Neuronal stem cell (in vitro differentiated cells): ENCODE measurements at regions not wholly inside any gene's neighbourhood (a gene's known extent, or its start where the extent isn't known, plus 50 kb on each side); places are given as distances from the start of the nearest gene placed in this dataset.

Experiments used
- DNase-seq: peaks from one replicate; pipeline ENCODE4 v3.0.0-alpha.2; 2013; ENCODE audit warnings: low spot score
- H2AFZ ChIP-seq: one replicate; pipeline ENCODE4 v1.6.1; 2013; ENCODE audit warnings: mild to moderate bottlenecking, low read length, inconsistent platforms
- H2AK5ac ChIP-seq: 2 replicates; pipeline ENCODE4 v1.6.1; 2013; ENCODE audit warnings: low read depth, mild to moderate bottlenecking, inconsistent platforms, low read length, moderate library complexity, mixed read lengths
- H2BK120ac ChIP-seq: 2 replicates; pipeline ENCODE4 v1.6.1; 2013; ENCODE audit warnings: low read depth, mild to moderate bottlenecking, inconsistent platforms, low read length, moderate library complexity, mixed read lengths
- H2BK12ac ChIP-seq: one replicate; pipeline ENCODE4 v1.6.1; 2013; ENCODE audit warnings: low read length, inconsistent platforms
- H2BK15ac ChIP-seq: 2 replicates; pipeline ENCODE4 v1.6.1; 2013; ENCODE audit warnings: mild to moderate bottlenecking, low read length, inconsistent platforms, mixed read lengths
- H2BK5ac ChIP-seq: one replicate; pipeline ENCODE4 v1.6.1; 2013; ENCODE audit warnings: inconsistent platforms, mild to moderate bottlenecking, low read length, moderate library complexity
- H3K14ac ChIP-seq: one replicate; pipeline ENCODE4 v1.6.1; 2013; ENCODE audit warnings: low read length, inconsistent platforms
- H3K18ac ChIP-seq: 2 replicates; pipeline ENCODE4 v1.6.1; 2013; ENCODE audit warnings: low read length, inconsistent platforms
- H3K23ac ChIP-seq: 2 replicates; pipeline ENCODE4 v1.6.1; 2013; ENCODE audit warnings: low read depth, mild to moderate bottlenecking, mixed read lengths, low read length, inconsistent platforms; ENCODE audit not compliant: poor library complexity
- H3K27ac ChIP-seq: replicated peaks from 3 replicates; pipeline ENCODE4 v1.5.1; 2013; ENCODE audit warnings: low read length, inconsistent platforms
- H3K27me3 ChIP-seq, 3 experiments: 2 replicates each; pipeline ENCODE4 v1.6.1; 2013; ENCODE audit warnings: low read length in 3 of 3, mild to moderate bottlenecking in 2 of 3, inconsistent platforms in 1 of 3, low read depth in 1 of 3, mixed read lengths in 1 of 3, moderate library complexity in 1 of 3; ENCODE audit not compliant: control insufficient read depth in 3 of 3, insufficient read depth in 3 of 3
- H3K36me3 ChIP-seq, 2 donors: replicated peaks in 1 of 2; 2 replicates each; pipeline ENCODE4 v1.6.1; 2013; ENCODE audit warnings: low read length in 2 of 2; ENCODE audit not compliant: control insufficient read depth in 2 of 2, insufficient read depth in 2 of 2
- H3K4ac ChIP-seq: 2 replicates; pipeline ENCODE4 v1.6.1; 2013; ENCODE audit warnings: inconsistent platforms, mild to moderate bottlenecking, low read length, moderate library complexity
- H3K4me1 ChIP-seq, 2 donors: 1 replicate in 1 of 2; 2 replicates in 1 of 2; pipeline ENCODE4 v1.6.1; 2013; ENCODE audit warnings: low read length in 2 of 2, low read depth in 1 of 2; ENCODE audit not compliant: control insufficient read depth in 2 of 2, insufficient read depth in 1 of 2
- H3K4me2 ChIP-seq: one replicate; pipeline ENCODE4 v1.6.1; 2013; ENCODE audit warnings: mild to moderate bottlenecking, low read length, inconsistent platforms; ENCODE audit not compliant: insufficient read depth, poor library complexity, severe bottlenecking
- H3K4me3 ChIP-seq, 2 donors: 2 replicates each; pipeline ENCODE4 v1.5.1; 2013; ENCODE audit warnings: low read length in 2 of 2, mild to moderate bottlenecking in 2 of 2, inconsistent platforms in 1 of 2, moderate library complexity in 1 of 2
- H3K79me1 ChIP-seq: one replicate; pipeline ENCODE4 v1.6.1; 2013; ENCODE audit warnings: low read depth, mild to moderate bottlenecking, inconsistent platforms, low read length, moderate library complexity
- H3K9ac ChIP-seq: one replicate; pipeline ENCODE4 v1.6.1; 2013; ENCODE audit warnings: mild to moderate bottlenecking, low read depth, low read length, inconsistent platforms; ENCODE audit not compliant: poor library complexity
- H3K9me3 ChIP-seq, 2 donors: replicated peaks in 1 of 2; 2 replicates each; pipeline versions ENCODE3 to v1.6.1; 2013; ENCODE audit warnings: low read length in 2 of 2, mild to moderate bottlenecking in 2 of 2, inconsistent platforms in 1 of 2, low read depth in 1 of 2, mixed read lengths in 1 of 2, moderate library complexity in 1 of 2; ENCODE audit not compliant: control insufficient read depth in 2 of 2, insufficient read depth in 1 of 2
- H4K8ac ChIP-seq: one replicate; pipeline ENCODE4 v1.6.1; 2013; ENCODE audit warnings: low read depth, mild to moderate bottlenecking, inconsistent platforms, low read length, moderate library complexity
- H4K91ac ChIP-seq: one replicate; pipeline ENCODE4 v1.6.1; 2013; ENCODE audit warnings: low read length, low read depth, mild to moderate bottlenecking, inconsistent platforms; ENCODE audit not compliant: poor library complexity
- WGBS, 2 donors: extraction: QIAGEN DNeasy Blood & Tissue Kit; methylation state at CpG; one replicate each; pipeline ENCODE4 v1.1.7; 2013; ENCODE audit warnings: missing lambda C conversion rate in 2 of 2, mixed read lengths in 1 of 2; ENCODE audit not compliant: insufficient read length in 2 of 2, insufficient replicate concordance in 1 of 2; ENCODE audit errors: extremely low coverage in 2 of 2; 5-methylcytosine and 5-hydroxymethylcytosine counted together

DNA sequence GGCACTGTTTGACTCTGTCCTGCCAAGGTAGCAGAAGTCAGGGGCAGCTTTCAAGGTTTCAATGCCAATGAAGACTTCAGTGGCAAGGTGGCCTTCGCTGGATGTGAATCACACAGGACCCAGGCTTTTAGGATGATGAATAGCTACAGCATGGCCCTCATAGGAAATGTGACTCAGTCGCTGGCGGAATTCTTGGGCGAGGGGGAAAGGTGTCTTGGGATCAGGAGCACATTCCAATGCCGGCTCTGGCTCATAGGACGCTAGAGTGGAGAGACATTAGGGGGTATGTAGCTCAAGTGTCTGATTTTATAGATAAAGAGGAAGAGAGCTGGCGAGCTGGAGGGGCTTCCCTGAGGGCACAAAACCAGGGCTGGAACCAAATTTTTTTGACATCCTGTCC lies 68.6 kb downstream of the SMIM21 start:
- Histone ChIP-seq H3K4me2 (no peak overlapping the region), H3K9ac (no peak overlapping the region), H3K36me3 (peaks cover 0 to 2% of the 10 kb centered on the region in 2 donors), H4K8ac (no peak overlapping the region), H3K27me3 (peaks cover 0 to 3% (median 0%) of the 10 kb centered on the region in 3 experiments), H2AFZ (no peak overlapping the region), H2BK120ac (no peak overlapping the region), H2BK12ac (no peak overlapping the region), H3K4me1 (peaks cover 1 to 4% of the 10 kb centered on the region in 2 donors), H3K18ac (no peak overlapping the region), H2BK15ac (no peak overlapping the region), H2AK5ac (no peak overlapping the region), H3K9me3 (peaks cover 0 to 10% of the 10 kb centered on the region in 2 donors), H4K91ac (no peak overlapping the region), H2BK5ac (no peak overlapping the region), H3K23ac (no peak overlapping the region), H3K27ac (no peak overlapping the region), H3K79me1 (no peaks in the 10 kb centered on the region), H3K4ac (no peak overlapping the region), H3K4me3 (no peak overlapping the region), H3K14ac (no peak overlapping the region)
- no CpG with 5 or more reads among the region's 7 CpGs for WGBS, 2 donors
- no peak for DNase-seq

DNA sequence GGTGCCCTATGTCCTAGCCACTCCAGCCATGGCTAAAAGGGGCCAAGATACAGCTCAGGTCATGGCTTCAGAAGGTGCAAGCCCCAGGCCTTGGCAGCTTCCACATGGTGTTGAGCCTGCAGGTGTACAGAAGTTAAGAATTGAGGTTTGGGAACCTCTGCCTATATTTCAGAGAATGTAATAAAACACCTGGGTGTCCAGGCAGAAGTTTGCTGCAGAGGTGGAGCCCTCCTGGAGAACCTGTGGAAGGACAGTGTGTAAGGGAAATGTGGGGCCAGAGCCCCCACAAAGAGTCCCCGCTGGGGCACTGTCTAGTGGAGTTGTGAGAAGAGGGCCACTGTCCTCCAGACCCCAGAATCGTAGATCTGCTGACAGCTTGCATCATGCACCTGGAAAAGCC lies 74.1 kb downstream of the SMIM21 start:
- H2BK12ac ChIP-seq: no peak overlapping the region
- H3K36me3 ChIP-seq: no peaks in the 10 kb centered on the region
- H2BK5ac ChIP-seq: no peak overlapping the region
- no peak overlapping the region for H2BK15ac ChIP-seq
- peaks cover 7 to 13% of the 10 kb centered on the region in 2 donors for H3K9me3 ChIP-seq
- peaks cover 6 to 7% of the 10 kb centered on the region in 2 donors for H3K4me1 ChIP-seq
- no peak for DNase-seq
- no peaks in the 10 kb centered on the region for H3K79me1 ChIP-seq
- H3K4me2 ChIP-seq: no peak overlapping the region
- no peak overlapping the region for H3K27ac ChIP-seq
- H2BK120ac ChIP-seq: no peak overlapping the region
- H3K23ac ChIP-seq: no peak overlapping the region
- H3K4me3 ChIP-seq: no peak overlapping the region
- H4K8ac ChIP-seq: no peak overlapping the region
- no peak overlapping the region for H3K9ac ChIP-seq
- WGBS, 2 donors: no CpG with 5 or more reads among the region's 2 CpGs
- H2AK5ac ChIP-seq: no peak overlapping the region
- no peak overlapping the region for H3K4ac ChIP-seq
- no peak overlapping the region for H3K18ac ChIP-seq
- H4K91ac ChIP-seq: no peak overlapping the region
- peaks cover 0 to 29% (median 2%) of the 10 kb centered on the region in 3 experiments for H3K27me3 ChIP-seq
- H2AFZ ChIP-seq: no peak overlapping the region
- no peak overlapping the region for H3K14ac ChIP-seq

DNA sequence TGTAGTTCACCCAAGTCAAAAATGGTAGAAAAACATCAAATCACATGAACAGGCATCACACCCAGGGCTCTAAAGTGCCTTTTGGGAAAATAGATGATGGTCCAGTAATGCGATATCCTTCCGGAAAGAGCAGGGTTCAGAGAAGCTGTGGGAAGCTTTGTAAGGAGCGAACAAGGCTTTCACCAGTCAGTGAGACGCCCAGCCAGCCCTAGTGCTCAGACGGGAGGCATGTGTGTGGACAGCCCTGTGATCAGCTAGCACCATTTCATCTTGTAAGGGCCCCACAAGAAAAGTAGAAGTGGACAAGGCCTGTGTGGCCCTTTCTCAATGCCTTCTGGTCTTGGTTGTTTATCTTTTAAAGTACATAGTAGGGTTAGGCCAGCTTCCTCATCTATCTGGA lies 76.1 kb downstream of the SMIM21 start:
- Histone ChIP-seq H2AK5ac (no peak overlapping the region), H3K36me3 (no peaks in the 10 kb centered on the region), H3K4me2 (no peak overlapping the region), H3K27ac (no peak overlapping the region), H3K4ac (no peak overlapping the region), H2AFZ (no peak overlapping the region), H2BK5ac (no peak overlapping the region), H4K8ac (no peak overlapping the region), H3K4me3 (no peak overlapping the region), H3K4me1 (peaks cover 6 to 7% of the 10 kb centered on the region in 2 donors), H2BK120ac (no peak overlapping the region), H3K14ac (no peak overlapping the region), H3K18ac (no peak overlapping the region), H2BK15ac (no peak overlapping the region), H3K23ac (no peak overlapping the region), H4K91ac (no peak overlapping the region), H3K27me3 (peaks cover 0 to 38% (median 2%) of the 10 kb centered on the region in 3 experiments), H2BK12ac (no peak overlapping the region), H3K9me3 (peaks cover 5 to 13% of the 10 kb centered on the region in 2 donors), H3K9ac (no peak overlapping the region), H3K79me1 (no peaks in the 10 kb centered on the region)
- no peak for DNase-seq
- no CpG with 5 or more reads among the region's 5 CpGs for WGBS, 2 donors

DNA sequence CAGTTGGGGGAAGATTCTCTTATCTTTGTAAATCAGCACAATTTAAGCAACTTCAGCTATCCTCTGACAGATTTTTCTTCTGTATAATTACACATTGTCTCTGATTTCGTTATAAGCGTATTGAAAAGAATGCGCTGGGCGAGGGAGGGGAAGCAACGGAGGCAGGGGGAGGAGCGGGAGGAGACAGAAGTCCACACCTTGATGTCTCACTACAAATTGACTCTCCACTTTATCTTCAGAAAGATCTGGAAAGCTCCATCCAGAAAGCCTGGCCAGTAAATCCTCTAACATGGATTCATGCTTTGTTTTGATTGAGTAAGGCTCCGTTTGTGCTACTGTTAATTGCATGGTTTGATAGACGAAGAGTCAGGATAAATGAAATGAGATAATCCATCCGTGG lies 76.6 kb downstream of the SMIM21 start:
- no peak for DNase-seq
- no peaks in the 10 kb centered on the region for H3K36me3 ChIP-seq
- no peak overlapping the region for H3K4me3 ChIP-seq
- H3K27ac ChIP-seq: no peak overlapping the region
- H2AK5ac ChIP-seq: no peak overlapping the region
- no peak overlapping the region for H2AFZ ChIP-seq
- H3K18ac ChIP-seq: no peak overlapping the region
- H3K27me3 ChIP-seq: peaks cover 0 to 42% (median 2%) of the 10 kb centered on the region in 3 experiments
- H3K23ac ChIP-seq: no peak overlapping the region
- H4K8ac ChIP-seq: no peak overlapping the region
- no peak overlapping the region for H2BK15ac ChIP-seq
- no peak overlapping the region for H3K4ac ChIP-seq
- no peak overlapping the region for H3K14ac ChIP-seq
- H4K91ac ChIP-seq: no peak overlapping the region
- peaks cover 6 to 7% of the 10 kb centered on the region in 2 donors for H3K4me1 ChIP-seq
- no peaks in the 10 kb centered on the region for H3K79me1 ChIP-seq
- H2BK120ac ChIP-seq: no peak overlapping the region
- H3K9me3 ChIP-seq: peaks cover 5 to 13% of the 10 kb centered on the region in 2 donors
- no peak overlapping the region for H2BK5ac ChIP-seq
- WGBS, 2 donors: no CpG with 5 or more reads among the region's 9 CpGs
- no peak overlapping the region for H3K4me2 ChIP-seq
- H2BK12ac ChIP-seq: no peak overlapping the region
- no peak overlapping the region for H3K9ac ChIP-seq
